ENCODE measurements at regions not wholly inside any gene's neighbourhood (a gene's known extent, or its start where the extent isn't known, plus 50 kb on each side); places are given as distances from the start of the nearest gene placed in this dataset.

DNA sequence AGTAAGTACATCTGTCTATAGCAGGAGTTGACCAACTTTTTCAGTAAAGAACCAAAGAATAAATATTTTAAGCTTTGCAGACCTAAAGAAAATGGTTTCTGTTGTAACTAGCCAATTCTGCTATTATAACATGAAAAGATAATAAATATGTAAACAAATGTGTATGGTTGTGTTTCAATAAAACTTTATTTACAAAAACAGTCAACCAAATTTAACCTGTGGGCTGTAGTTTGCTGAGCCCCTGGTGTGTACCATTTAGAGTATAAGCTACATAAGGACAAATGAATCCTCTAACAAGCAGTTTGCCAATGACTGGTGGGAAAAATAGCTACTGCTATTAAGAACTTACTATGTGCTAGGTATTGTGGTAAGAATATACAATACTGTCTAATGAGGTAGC lies 79.4 kb downstream of the MAIP1 start:
- TF ChIP-seq, protein P1, sequence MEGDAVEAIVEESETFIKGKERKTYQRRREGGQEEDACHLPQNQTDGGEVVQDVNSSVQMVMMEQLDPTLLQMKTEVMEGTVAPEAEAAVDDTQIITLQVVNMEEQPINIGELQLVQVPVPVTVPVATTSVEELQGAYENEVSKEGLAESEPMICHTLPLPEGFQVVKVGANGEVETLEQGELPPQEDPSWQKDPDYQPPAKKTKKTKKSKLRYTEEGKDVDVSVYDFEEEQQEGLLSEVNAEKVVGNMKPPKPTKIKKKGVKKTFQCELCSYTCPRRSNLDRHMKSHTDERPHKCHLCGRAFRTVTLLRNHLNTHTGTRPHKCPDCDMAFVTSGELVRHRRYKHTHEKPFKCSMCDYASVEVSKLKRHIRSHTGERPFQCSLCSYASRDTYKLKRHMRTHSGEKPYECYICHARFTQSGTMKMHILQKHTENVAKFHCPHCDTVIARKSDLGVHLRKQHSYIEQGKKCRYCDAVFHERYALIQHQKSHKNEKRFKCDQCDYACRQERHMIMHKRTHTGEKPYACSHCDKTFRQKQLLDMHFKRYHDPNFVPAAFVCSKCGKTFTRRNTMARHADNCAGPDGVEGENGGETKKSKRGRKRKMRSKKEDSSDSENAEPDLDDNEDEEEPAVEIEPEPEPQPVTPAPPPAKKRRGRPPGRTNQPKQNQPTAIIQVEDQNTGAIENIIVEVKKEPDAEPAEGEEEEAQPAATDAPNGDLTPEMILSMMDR (IDR thresholded peaks at IDR 0.05), result no peak
- TF ChIP-seq EP300 (IDR thresholded peaks at IDR 0.05) (no peak), POLR2A (IDR thresholded peaks at IDR 0.05) (no peak)

Measured in tibial nerve (tissue), 4 donors.